Naive B cell (primary cell): ENCODE measurements at regions not wholly inside any gene's neighbourhood (a gene's known extent, or its start where the extent isn't known, plus 50 kb on each side); places are given as distances from the start of the nearest gene placed in this dataset.
"Not testable (repeated sequence)": the region's sequence is repeated elsewhere in the genome, so short reads cannot be mapped to it uniquely, and the experiment has no call there.

Experiments used
- ATAC-seq, 2 donors: fragments of 150-1000 bp; cut with Tn5 transposase; 2 replicates each; pipeline ENCODE4 v1.10.0; 2021; ENCODE audit warnings: low read depth in 2 of 2, mild to moderate bottlenecking in 2 of 2, moderate library complexity in 2 of 2
- DNase-seq: peaks from one replicate; pipeline ENCODE4 v3.0.0; 2022
- H3K27ac Mint-ChIP-seq, 6 donors: one replicate each; pipeline ENCODE4 v1.8.0; 2020 to 2022; ENCODE audit warnings: mild to moderate bottlenecking in 6 of 6, mixed read lengths in 6 of 6, moderate library complexity in 5 of 6, inconsistent platforms in 2 of 6
- H3K27me3 Mint-ChIP-seq, 3 donors: one replicate each; pipeline ENCODE4 v1.8.0; 2021 to 2022; ENCODE audit warnings: mixed read lengths in 3 of 3, mild to moderate bottlenecking in 1 of 3
- H3K36me3 Mint-ChIP-seq, 2 donors: one replicate each; pipeline ENCODE4 v1.8.0; 2020 to 2022; ENCODE audit warnings: mixed read lengths in 2 of 2, inconsistent platforms in 1 of 2, mild to moderate bottlenecking in 1 of 2
- H3K4me1 Mint-ChIP-seq, 3 donors: one replicate each; pipeline ENCODE4 v1.8.0; 2020 to 2022; ENCODE audit warnings: mixed read lengths in 3 of 3, inconsistent platforms in 1 of 3, mild to moderate bottlenecking in 1 of 3, moderate library complexity in 1 of 3
- H3K4me3 Mint-ChIP-seq, 8 donors: one replicate each; pipeline ENCODE4 v1.8.0; 2020 to 2022; ENCODE audit warnings: mild to moderate bottlenecking in 8 of 8, mixed read lengths in 8 of 8, moderate library complexity in 8 of 8, inconsistent platforms in 2 of 8
- H3K9me3 Mint-ChIP-seq, 7 donors: one replicate each; pipeline ENCODE4 v1.8.0; 2020 to 2022; ENCODE audit warnings: mixed read lengths in 7 of 7, mild to moderate bottlenecking in 5 of 7, inconsistent platforms in 2 of 7, moderate library complexity in 1 of 7

DNA sequence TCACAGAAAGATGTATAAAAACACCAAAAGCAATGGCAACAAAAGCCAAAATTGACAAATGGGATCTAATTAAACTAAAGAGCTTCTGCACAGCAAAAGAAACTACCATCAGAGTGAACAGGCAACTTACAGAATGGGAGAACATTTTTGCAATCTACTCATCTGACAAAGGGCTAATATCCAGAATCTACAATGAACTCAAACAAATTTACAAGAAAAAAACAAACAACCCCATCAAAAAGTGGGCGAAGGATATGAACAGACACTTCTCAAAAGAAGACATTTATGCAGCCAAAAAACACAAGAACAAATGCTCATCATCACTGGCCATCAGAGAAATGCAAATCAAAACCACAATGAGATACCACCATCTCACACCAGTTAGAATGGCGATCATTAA lies 674.4 kb downstream of the UQCRFS1 start:
- H3K36me3 Mint-ChIP-seq, H3K27ac Mint-ChIP-seq, H3K4me3 Mint-ChIP-seq, H3K27me3 Mint-ChIP-seq, DNase-seq, ATAC-seq: not testable (repeated sequence)
- peaks cover 5 to 30% (median 12%) of the 10 kb centered on the region in 7 donors for H3K9me3 Mint-ChIP-seq
- peaks cover 3 to 13% (median 7%) of the 10 kb centered on the region in 3 donors for H3K4me1 Mint-ChIP-seq

- Mint-ChIP-seq H3K9me3 (peaks cover 5 to 31% (median 14%) of the 10 kb centered on the region in 7 donors), H3K27ac (no peak overlapping the region), H3K36me3 (no peaks in the 10 kb centered on the region), H3K27me3 (no peaks in the 10 kb centered on the region), H3K4me3 (peak overlapping the region in 1 of 8 donors; percentile 11), H3K4me1 (peaks cover 3 to 7% (median 3%) of the 10 kb centered on the region in 3 donors)
- DNase-seq (no peak), ATAC-seq (no peak)
These were observed 675.1 kb downstream of the UQCRFS1 start for GRCh38 chr19:28537896-28538295.

GRCh38 chr19:28537079-28537478 lies 675.9 kb downstream of the UQCRFS1 start:
- DNase-seq (no peak), ATAC-seq (no peak)
- no peaks in the 10 kb centered on the region for H3K4me1 Mint-ChIP-seq
- no peak overlapping the region for H3K27ac Mint-ChIP-seq
- H3K36me3 Mint-ChIP-seq = no peaks in the 10 kb centered on the region
- H3K27me3 Mint-ChIP-seq = no peaks in the 10 kb centered on the region
- H3K4me3 Mint-ChIP-seq = no peak overlapping the region
- peaks cover 5 to 37% (median 16%) of the 10 kb centered on the region in 7 donors for H3K9me3 Mint-ChIP-seq

DNA sequence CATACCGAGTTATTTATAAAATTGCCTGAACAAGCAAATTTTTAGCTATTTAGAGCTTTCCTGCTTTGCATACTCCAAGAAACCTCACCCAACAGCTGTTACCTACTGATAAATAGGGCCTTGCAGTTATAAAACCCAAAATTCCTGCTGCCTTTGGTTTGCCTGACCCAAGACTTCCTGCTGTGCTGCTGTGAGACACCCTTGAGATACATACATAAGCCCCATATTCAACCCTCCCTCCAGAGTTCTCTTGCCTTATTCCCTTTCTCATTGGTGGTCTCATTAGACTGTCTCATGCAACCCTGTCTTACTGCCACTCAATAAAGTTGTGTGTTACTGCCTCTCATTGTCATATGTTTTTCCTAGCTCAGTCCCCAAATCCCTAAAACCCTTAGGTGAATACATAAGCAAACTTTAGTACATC lies 677.6 kb downstream of the UQCRFS1 start:
- no peaks in the 10 kb centered on the region for H3K36me3 Mint-ChIP-seq
- H3K4me3 Mint-ChIP-seq = no peak overlapping the region
- DNase-seq (no peak), ATAC-seq (no peak)
- H3K27ac Mint-ChIP-seq = no peak overlapping the region
- H3K9me3 Mint-ChIP-seq = peaks cover 5 to 37% (median 16%) of the 10 kb centered on the region in 7 donors
- no peaks in the 10 kb centered on the region for H3K4me1 Mint-ChIP-seq
- H3K27me3 Mint-ChIP-seq = no peaks in the 10 kb centered on the region

DNA sequence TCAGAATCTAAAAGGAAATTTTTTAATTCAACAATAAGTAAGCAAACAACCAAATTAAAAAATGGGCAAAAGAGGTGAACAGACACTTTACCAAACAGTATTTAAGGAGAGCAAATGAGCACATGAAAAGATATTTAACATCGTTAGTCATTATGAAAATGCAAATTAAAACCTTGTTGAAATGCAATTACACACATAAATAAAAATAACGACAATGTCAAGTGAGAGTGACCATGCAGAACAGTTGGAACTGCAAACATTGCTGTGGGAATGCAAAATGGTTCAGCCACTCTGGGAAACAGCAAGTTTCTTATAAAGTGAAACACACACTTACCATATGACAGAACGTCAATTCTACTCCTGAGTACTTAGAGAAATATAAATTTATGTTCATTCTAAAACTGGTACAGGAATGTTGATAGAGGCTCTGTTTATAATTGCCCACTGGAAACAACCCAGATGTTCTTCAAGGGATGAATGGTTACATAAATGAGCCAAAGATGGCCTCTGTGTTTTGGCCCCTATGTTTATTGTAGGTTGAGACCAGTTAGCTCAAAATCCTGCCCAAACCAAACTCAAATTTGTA lies 678.1 kb downstream of the UQCRFS1 start:
- Mint-ChIP-seq H3K4me3 (no peak overlapping the region), H3K4me1 (no peaks in the 10 kb centered on the region), H3K9me3 (peaks cover 5 to 37% (median 15%) of the 10 kb centered on the region in 7 donors), H3K27me3 (no peaks in the 10 kb centered on the region), H3K36me3 (no peaks in the 10 kb centered on the region), H3K27ac (peak overlapping the region in 1 of 6 donors; percentile 36)
- DNase-seq (no peak), ATAC-seq (no peak)

DNA sequence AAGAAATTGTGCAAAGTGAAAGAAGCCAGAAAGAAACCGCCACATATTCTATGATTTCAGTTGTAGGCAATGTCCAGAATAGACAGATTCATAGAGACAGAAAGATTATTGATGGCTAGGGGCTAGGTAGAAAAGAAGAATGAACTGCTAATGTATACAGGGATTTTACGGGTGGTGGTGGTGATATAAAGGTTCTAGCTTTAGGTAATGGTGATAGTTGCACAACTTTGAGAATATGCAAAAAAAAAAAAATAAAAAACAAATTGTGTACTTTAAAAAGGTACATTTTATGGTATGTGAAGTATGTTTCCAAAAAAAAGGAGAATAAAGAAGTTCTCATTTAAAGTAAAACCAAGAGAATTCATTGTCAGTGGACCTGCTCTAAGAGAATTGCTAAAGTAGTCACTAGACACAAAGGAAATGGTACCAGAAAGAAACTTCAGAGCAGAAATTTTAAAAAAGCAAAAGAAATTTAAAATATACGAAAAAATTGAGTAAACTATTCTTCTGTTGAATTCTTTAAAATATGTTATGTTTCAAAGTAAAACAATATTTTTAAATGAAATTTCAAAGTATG lies 680.1 kb downstream of the UQCRFS1 start:
- Mint-ChIP-seq H3K36me3 (no peaks in the 10 kb centered on the region), H3K27me3 (no peaks in the 10 kb centered on the region), H3K4me1 (no peaks in the 10 kb centered on the region), H3K4me3 (no peak overlapping the region), H3K27ac (no peak overlapping the region), H3K9me3 (peaks cover 5 to 32% (median 10%) of the 10 kb centered on the region in 7 donors)
- no peak for DNase-seq
- no peak for ATAC-seq

DNA sequence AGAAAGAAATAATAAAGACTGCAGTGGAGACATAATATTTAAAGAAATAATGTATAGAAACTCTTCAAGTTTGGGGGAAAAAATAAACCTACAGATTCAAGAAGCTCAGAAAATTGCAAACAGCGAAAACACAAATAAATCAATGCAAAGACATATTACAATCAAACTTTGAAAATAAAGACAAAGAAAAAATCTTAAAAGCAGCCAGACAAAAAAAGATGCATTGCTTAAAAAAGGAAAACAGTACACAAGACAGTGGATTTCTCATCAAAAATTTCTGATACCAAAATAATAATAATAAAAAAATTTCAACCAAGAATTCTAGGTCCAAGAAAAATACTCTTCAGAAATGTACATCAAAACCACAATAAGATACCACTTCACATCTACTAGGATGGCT lies 681.0 kb downstream of the UQCRFS1 start:
- H3K4me1 Mint-ChIP-seq = no peaks in the 10 kb centered on the region
- DNase-seq (no peak), ATAC-seq (no peak)
- H3K4me3 Mint-ChIP-seq = no peak overlapping the region
- H3K27me3 Mint-ChIP-seq = no peaks in the 10 kb centered on the region
- peaks cover 2 to 23% (median 7%) of the 10 kb centered on the region in 7 donors for H3K9me3 Mint-ChIP-seq
- H3K36me3 Mint-ChIP-seq = no peaks in the 10 kb centered on the region
- no peak overlapping the region for H3K27ac Mint-ChIP-seq

GRCh38 chr19:28530406-28531035 lies 682.4 kb downstream of the UQCRFS1 start:
- Mint-ChIP-seq H3K9me3 (peaks cover 0 to 17% (median 5%) of the 10 kb centered on the region in 7 donors), H3K27ac (no peak overlapping the region), H3K36me3 (no peaks in the 10 kb centered on the region), H3K27me3 (no peaks in the 10 kb centered on the region), H3K4me1 (no peaks in the 10 kb centered on the region), H3K4me3 (no peak overlapping the region)
- ATAC-seq (no peak), DNase-seq (no peak)

DNA sequence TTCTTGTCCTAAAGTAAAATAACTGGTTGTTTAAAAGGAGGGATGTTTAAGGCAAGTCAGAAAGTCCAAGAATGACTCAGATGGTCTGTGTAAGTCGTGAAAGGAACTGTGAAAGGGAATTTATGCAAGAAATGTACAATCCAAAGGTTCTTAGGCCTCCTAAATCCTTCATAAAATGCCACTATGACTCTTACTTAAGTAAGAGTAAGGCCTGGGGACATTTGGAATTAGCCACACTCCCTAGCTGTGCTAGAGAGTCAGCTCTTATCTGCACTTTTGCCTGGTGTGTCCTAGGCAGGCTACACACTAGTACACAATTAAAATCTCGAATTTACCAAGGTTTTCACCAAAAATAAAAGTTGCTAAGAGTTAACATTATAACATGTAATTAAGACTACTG lies 686.9 kb downstream of the UQCRFS1 start:
- no peak overlapping the region for H3K4me3 Mint-ChIP-seq
- no peaks in the 10 kb centered on the region for H3K27me3 Mint-ChIP-seq
- no peaks in the 10 kb centered on the region for H3K36me3 Mint-ChIP-seq
- H3K27ac Mint-ChIP-seq = no peak overlapping the region
- DNase-seq (no peak), ATAC-seq (no peak)
- peaks cover 0 to 7% (median 0%) of the 10 kb centered on the region in 7 donors for H3K9me3 Mint-ChIP-seq
- H3K4me1 Mint-ChIP-seq = no peaks in the 10 kb centered on the region

- no peaks in the 10 kb centered on the region for H3K27me3 Mint-ChIP-seq
- ATAC-seq (no peak), DNase-seq (no peak)
- no peaks in the 10 kb centered on the region for H3K4me1 Mint-ChIP-seq
- H3K4me3 Mint-ChIP-seq = no peak overlapping the region
- H3K27ac Mint-ChIP-seq = no peak overlapping the region
- no peaks in the 10 kb centered on the region for H3K36me3 Mint-ChIP-seq
- H3K9me3 Mint-ChIP-seq = no peaks in the 10 kb centered on the region
These were observed 689.3 kb downstream of the UQCRFS1 start for GRCh38 chr19:28523619-28524018.

GRCh38 chr19:28522545-28522922 lies 690.4 kb downstream of the UQCRFS1 start:
- no peaks in the 10 kb centered on the region for H3K27me3 Mint-ChIP-seq
- no peak for ATAC-seq
- H3K27ac Mint-ChIP-seq = no peak overlapping the region
- no peaks in the 10 kb centered on the region for H3K36me3 Mint-ChIP-seq
- H3K4me1 Mint-ChIP-seq = no peaks in the 10 kb centered on the region
- no peak overlapping the region for H3K4me3 Mint-ChIP-seq
- no peak for DNase-seq
- no peaks in the 10 kb centered on the region for H3K9me3 Mint-ChIP-seq

DNA sequence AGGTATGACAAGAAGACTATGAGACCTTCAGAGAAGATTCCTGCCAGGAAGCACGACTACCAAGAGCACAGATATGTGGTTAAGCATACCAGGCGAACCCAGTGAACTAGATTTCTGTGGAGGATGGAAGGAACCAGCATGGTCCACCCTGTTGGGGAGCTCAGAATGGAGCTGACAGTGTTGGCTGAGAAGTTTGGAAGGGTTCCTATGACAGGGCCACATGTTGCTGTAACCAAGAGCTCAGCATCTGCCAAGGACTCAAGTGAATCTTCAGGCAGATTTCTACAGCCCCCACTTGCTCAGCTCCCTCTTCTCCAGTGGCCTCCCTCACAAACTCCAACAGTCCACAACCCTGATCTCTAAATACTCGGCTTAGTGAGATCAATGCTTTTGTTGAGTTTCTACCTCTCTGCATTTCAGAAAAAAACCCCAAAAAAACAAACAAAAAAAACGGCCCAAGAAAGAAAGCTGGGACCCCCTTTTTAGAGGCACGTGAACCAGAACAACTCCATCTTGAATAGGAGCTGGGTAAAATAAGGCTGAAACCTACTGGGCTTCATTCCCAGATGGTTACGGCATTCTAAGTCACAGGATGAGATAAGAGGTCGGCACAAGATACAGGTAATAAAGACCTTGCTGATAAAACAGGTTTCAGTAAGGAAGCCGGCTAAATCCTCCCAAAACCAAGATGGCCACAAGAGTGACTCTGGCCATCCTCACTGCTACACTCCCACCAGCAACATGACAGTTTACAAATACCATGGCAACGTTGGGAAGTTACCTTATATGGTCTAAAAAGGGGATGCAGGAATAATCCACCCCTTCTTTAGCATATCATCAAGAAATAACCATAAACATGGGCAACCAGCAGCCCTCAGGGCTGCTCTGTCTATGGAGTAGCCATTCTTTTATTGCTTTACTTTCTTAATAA lies 691.1 kb downstream of the UQCRFS1 start:
- no peaks in the 10 kb centered on the region for H3K4me1 Mint-ChIP-seq
- no peak overlapping the region for H3K27ac Mint-ChIP-seq
- no peak overlapping the region for H3K4me3 Mint-ChIP-seq
- no peak for ATAC-seq
- no peak for DNase-seq
- no peaks in the 10 kb centered on the region for H3K9me3 Mint-ChIP-seq
- H3K36me3 Mint-ChIP-seq = no peaks in the 10 kb centered on the region
- no peaks in the 10 kb centered on the region for H3K27me3 Mint-ChIP-seq

DNA sequence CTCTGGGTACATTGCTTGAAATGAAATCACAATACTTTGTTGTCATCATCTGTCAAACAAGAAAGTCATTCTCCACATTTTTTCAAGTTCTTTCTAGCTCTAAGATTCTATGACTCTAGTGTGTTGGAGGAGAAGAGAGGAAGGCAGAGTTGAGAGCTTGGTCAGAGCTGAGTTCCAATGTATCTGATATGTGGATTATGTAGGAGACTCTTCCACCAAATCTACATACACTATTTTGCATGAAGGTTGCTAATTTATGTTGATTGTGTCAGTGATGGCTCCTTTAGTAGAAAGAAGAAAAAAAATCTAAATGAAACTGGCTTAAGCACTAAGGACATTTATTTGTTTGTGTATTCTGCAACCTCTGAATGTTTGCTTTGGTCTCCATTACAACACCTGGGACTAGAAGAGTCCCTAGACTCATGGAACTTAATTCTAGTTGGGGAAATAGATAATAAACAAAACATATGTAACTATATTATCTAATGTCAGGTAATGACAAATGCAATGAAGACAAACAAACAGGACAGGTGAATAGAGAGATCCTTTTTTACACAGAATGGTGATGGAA lies 691.9 kb downstream of the UQCRFS1 start:
- no peaks in the 10 kb centered on the region for H3K4me1 Mint-ChIP-seq
- H3K36me3 Mint-ChIP-seq = no peaks in the 10 kb centered on the region
- no peak for ATAC-seq
- no peak overlapping the region for H3K27ac Mint-ChIP-seq
- H3K9me3 Mint-ChIP-seq = no peaks in the 10 kb centered on the region
- DNase-seq = no peak
- H3K27me3 Mint-ChIP-seq = no peaks in the 10 kb centered on the region
- no peak overlapping the region for H3K4me3 Mint-ChIP-seq
